GM21723 (cell line): ENCODE measurements at regions not wholly inside any gene's neighbourhood (a gene's known extent, or its start where the extent isn't known, plus 50 kb on each side); places are given as distances from the start of the nearest gene placed in this dataset.
"Not testable (repeated sequence)": the region's sequence is repeated elsewhere in the genome, so short reads cannot be mapped to it uniquely, and the experiment has no call there.

ENCODE experiments used
- ATAC-seq: cut with Tn5 transposase; IDR thresholded peaks from one replicate; pipeline ENCODE4 v1.9.1; 2021; ENCODE audit warnings: mild to moderate bottlenecking, moderate library complexity; ENCODE audit not compliant: unreplicated experiment

DNA sequence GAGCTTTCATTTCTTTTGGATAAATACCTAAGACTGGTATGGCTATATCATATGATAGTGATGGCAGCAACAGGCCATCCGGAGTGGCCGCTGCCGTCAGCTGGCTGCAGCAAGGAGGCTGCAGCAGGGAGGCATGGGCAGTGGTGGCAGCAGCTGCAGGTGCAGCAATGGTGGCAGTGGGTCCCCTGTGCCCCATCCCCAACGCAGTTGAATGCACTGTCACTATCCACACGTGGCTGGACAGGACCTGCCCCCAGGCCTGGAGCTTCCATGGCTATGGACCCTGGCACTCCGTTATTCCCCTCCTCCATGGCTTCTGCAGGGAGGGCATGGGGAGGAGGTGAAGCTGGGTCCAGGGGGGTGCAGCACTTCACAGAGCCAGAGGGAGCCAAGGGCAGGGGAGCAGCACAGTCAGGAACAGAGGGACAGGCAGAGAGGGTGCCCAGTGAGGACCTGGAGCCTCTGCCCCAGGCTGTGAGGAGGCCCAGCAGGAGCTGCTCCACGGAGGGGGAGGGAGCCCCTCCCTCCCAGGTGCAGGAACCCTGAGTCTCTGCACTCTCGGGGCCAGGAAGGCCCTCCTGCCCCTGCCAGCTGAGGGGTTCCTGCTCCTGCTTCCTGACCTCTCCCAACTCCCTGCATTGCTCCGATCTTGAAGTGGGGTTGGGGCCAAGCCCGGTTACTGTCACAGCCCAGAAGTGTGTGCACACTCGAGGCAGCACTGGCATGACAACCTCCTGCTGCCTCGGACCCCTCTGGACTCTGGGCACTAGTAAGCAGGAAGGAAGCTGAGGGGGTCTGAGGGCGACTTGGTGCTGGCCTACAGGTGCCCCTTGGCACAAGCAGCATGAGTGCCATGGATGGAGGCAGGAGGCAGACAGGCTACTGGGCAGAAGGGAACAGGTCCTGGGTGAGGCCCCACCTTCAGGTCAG is 466.3 kb downstream of the GUCY1A2 start:
- ATAC-seq = no peak

DNA sequence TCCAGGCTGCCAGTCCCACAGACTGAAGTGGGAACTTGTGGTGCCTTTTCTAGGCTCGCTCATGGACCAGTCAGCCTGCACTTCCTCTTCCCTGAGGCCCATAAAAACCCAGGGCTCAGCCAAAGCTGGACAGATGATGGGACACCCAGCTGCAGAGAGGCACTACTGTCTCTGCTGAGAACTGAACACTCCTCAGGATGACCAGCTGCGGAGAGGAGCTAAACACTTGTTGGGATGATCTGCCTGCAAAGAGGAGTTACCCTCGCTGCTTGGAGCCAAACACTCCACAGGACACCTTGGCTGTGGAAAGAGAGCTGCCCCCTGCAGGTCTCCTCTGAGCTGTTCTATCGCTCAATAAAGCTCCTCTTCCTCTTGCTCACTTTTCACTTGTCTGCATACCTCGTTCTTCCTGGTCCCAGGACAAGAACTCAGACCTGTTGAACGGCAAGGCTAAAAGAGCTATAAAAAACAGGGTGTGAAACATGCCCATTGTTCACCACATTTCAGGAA is 465.5 kb downstream of the GUCY1A2 start:
- no peak for ATAC-seq

DNA sequence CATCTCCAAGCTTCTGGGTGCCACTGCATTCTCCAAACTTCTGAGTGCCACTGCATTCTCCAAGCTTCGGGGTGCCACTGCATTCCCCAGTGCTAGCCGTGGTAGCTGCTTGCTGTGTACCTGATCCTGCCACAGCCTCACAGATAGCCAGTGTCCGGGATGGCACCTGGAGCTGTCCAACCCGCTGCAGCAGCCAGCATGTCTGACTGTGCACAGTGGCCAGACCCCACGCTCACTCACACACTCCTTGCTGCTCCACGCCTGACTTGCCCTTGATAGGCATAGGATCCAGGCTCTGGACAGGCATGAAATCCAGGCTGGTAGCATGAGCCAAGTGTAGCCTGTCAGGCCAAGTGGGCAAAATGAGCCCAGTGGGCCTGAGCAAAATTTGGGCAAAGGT is 465.0 kb downstream of the GUCY1A2 start:
- no peak for ATAC-seq

DNA sequence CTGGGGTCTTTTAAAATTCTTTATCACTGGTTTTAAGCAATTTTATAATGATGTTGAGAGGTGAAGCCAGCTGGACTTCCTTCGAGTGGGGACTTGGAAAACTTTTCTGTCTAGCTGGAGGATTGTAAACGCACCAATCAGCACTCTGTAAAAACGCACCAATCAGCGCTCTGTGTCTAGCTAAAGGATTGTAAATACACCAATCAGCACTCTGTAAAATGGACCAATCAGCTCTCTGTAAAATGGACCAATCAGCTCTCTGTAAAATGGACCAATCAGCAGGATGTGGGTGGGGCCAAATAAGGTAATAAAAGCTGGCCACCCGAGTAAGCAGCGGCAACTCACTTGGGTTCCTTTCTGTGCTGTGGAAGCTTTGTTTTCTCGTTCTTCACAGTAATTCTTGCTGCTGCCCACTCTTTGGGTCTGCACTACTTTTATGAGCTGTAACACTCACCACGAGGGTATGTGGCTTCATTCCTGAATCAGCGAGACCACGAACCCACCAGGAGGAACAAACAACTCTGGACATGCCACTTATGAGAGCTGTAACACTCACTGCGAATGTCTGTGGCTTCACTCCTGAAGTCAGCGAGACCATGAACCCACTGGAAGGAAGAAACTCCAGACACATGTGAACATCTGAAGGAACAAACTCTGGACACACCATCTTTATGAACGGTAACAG is 462.6 kb downstream of the GUCY1A2 start:
- ATAC-seq = not testable (repeated sequence)

DNA sequence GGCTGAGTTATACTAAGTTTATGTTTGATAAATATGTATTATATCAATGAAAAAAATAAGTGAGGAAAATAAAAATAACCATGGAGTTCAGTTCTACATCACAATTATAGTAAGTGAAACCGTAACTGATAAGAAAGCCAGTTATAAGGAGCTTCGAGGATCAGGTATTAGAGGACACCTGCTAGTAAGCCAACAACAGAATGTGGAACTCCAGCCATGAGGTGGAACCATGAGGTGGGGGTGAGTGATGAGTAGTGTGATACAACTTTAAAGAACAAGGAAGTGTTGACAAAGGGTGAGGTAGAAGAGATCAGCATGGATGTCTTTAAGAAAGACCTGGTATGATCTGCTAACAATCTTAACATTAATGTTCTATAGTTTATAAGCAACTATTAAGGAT is 452.9 kb downstream of the GUCY1A2 start:
- ATAC-seq = no peak

DNA sequence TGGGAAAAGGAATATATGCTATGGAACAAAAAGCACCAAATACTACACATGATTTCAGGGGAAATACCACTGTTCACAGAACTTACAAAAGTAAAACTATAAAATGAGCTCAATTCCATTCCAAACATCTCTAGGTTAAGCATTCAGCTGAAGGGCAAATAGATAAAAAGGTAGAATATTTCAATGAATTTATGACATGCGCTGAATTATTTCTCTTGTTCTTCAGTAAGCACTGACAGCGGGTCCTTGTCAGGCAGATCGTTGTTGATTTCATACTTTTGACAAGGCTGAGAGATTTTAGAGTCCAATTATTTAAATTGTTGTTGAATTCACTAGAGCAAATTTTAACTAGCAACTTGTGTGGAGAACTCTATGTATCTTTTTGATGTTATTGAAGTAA is 449.6 kb downstream of the GUCY1A2 start:
- no peak for ATAC-seq

DNA sequence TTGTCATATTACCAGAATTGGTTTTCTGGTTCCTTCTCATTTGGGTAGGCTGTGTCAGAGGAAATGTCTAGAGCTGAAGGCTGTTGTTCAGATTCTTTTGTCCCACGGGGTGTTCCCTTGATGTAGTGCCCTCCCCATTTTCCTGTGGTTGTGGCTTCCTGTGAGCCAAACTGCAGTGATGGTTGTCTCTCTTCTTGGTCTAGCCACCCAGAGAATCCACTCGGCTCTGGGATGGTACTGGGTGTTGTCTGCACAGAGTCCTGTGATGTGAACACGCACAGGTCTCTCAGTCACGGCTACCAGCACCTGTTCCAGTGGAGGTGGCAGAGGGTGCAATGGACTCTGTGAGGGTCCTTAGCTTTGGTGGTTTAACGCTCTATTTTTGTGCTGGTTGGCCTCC is 440.9 kb downstream of the GUCY1A2 start:
- not testable (repeated sequence) for ATAC-seq

DNA sequence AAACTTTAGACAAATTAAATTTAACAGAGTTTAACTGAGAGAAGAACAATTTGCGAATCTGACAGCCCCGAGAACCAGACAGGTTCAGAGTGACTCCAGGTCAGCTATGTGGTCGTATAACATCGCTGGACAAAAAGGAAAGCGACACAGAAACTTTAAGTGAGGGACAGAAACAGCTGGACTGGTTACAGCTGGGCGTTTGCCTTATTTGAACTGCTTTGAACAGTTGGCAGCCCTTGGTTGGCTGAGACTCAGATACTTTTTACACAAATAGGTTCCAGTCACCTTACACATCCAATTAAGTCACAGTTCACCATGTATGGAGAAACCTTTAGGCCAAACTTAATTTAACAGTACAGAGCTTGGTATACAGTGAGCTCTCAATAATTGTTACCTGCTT is 436.9 kb downstream of the GUCY1A2 start:
- no peak for ATAC-seq

DNA sequence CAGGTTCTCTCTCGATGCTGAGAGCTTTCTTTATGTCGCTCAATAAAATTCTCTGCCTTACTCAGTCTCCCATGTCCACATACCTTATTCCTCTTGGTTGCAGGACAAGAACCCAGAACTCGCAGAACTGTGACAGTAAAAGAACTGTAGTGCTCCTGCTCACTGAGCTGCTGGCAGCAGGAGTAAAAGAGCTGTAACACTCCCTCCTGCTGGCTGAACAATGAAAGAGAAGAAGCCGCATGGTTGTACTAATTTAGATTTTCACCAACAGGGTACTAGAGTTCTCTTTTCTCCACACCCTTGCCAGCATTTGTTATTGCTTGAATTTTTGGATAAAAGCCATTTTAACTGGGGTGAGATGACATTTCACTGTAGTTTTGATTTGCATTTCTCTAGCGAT is 433.2 kb downstream of the GUCY1A2 start:
- no peak for ATAC-seq

DNA sequence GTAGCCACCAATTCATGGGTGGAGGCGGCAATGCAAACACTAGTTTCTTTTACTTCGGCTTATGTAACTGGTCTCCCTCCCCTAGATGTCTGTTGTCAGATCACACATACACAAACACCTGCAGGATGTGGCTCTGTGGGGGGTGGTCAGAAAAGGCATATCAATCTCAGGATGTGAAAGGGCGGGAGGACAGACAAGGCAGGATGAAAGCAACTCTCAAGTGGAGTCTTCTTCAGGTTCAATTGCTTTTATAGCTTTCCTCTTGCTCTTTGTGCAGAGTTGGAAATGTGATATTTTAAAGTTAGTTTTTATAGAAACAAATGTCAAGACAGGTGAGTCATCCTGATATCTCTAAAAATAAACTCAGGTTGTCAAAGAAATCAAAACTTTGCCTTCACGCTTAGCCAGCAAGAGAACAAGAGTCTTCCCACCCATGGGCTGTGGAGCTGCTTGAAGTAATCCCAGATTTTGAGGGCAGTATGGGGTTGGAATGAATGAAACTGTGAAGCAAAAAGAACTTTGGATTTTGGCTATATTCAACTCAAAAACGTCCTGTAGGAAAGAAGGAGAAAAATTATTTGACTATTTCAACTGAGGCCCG is 423.4 kb downstream of the GUCY1A2 start:
- ATAC-seq = no peak

DNA sequence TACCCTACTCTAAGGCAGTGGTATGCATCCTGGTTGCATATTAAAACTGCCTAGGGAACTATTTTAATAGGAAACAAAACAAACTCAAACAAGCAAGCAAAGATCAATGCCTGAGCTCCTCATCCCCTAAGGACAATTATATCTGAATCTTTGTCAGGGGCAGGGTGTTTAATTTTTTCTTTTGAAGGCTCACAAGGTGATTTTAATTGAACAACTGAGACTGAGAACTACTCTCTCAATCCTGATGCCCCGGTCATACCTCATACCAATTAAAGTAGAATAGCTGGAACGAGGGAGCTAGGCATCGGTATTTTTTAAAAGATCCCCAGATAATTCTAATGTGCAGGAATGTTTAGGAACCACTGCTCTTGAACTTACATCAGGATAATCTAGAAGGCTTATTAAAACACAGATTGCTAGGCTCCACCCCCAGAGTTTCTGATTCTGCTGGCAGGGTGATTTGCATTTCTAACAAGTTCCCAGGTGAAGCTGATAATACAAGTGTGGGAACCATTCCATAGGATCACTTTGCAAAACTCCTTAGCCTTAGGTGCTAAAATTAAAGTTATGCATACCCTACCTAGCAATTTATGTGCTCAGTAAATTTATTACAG is 416.5 kb downstream of the GUCY1A2 start:
- ATAC-seq = no peak

DNA sequence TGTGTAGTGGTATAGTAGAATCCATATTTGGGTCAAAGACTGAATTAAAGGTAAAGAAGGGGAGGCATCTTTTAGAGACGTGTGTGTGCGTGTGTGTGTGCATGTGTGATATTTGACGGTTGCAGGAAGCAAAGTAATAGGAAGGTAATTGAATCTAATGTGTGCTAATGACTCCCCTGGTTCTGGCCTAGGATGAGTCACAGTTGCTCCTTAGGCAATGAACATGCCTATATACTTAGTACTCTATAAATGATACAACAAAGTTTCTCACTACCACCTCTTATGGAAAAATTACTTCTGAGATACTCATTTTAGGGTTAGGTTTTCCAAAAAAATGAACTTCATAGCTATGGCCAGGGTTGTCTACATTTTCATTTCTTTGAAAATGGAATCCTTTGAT is 409.6 kb downstream of the GUCY1A2 start:
- ATAC-seq = no peak

DNA sequence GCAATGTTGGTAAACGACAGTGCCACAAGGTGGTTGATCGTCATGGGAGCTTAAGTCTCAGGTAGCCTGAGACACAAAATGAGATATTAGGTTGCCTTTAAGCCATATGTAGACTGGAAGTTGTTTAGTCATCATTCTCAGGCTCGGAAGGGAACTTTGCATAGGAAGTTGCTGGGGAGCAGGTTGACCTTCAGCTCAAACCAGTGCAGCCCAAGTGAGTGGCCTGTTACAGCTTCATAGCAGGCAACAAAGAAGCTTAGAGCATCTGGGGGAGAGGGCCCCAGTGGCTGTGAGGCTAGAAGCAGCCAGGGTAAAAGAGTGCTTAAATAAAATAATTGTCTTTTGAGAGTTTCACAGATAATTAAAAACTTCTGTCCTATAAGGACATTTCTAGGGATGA is 404.0 kb downstream of the GUCY1A2 start:
- ATAC-seq = no peak

DNA sequence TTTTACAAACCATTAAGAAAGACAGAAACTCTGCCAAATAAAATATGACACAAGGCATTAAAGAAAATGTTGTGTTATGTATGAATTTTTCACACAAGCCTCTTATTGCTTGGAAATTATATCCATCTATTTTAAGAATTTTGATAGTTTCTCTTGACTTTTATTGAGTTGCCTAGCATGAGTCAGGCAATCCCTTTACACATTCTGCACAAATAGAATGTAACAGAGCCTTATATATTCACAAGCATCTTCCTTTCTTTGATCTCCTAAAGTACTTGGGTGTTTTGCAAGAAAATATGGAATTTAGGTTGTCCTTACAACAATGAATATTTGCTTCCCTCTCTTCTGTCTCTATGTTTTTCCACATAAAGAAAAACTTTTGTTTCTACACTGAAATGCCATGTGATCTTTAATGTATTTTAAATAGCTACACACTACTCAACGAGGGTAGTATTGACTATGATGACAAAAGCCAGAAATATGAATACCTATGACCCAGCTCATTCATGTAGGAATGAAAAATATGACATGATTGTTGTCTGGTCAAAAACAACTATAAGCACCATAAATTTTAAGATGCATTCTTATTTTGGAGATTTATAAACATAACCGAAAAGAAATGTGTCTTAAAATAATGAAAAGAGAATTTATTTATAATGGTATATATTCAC is 398.8 kb downstream of the GUCY1A2 start:
- ATAC-seq = no peak

DNA sequence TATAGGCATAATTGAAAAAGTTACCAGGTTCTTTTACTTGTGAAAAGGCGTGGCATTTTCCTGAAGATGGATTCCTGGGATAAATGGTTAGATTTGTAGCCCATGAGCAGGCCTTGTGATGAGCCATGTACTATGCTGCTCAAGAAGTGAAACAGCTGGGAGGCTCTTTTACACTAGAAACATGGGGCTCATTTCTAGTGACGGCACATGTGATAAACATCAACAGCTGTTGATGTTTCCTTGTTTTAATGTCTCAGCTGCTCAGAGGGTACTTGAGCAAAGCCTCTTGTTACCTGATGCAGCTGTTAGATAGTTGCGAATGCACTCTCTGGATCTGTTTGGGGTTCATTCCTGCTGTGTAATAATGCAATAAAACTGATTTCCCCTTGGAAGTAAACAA is 396.8 kb downstream of the GUCY1A2 start:
- no peak for ATAC-seq
